Fibroblast of lung (primary cell): ENCODE measurements at regions not wholly inside any gene's neighbourhood (a gene's known extent, or its start where the extent isn't known, plus 50 kb on each side); places are given as distances from the start of the nearest gene placed in this dataset.

ENCODE experiments used
- CTCF ChIP-seq, 2 donors: IDR thresholded peaks in 1 of 2; conservative IDR thresholded peaks in 1 of 2; 1 replicate in 1 of 2; 2 replicates in 1 of 2; pipeline ENCODE4 v1.5.1; 2011 to 2012; ENCODE audit warnings: low read length in 2 of 2, control low read depth in 1 of 2, inconsistent platforms in 1 of 2, low read depth in 1 of 2, mild to moderate bottlenecking in 1 of 2
- EZH2 ChIP-seq: IDR thresholded peaks from 2 replicates; pipeline ENCODE4 v1.5.1; 2012; ENCODE audit warnings: low read length, control low read depth, mild to moderate bottlenecking; ENCODE audit errors: missing control alignments

- TF ChIP-seq CTCF (conservative IDR thresholded peaks at IDR 0.05 in 1 of 2, IDR thresholded peaks at IDR 0.05 in 1 of 2; ENCODE audit: low read depth in 1 of 2, low read length in 2 of 2) (no peak), EZH2 (no peak)
Observed at GRCh38 chr10:64067009-64067606, 545.9 kb downstream of the REEP3 start.
